Endodermal cell (in vitro differentiated cells): ENCODE measurements at regions not wholly inside any gene's neighbourhood (a gene's known extent, or its start where the extent isn't known, plus 50 kb on each side); places are given as distances from the start of the nearest gene placed in this dataset.

Source experiments
- DNase-seq: peaks from one replicate; pipeline ENCODE4 v3.0.0-alpha.2; 2017
- H3K27ac ChIP-seq: 2 replicates; pipeline ENCODE4 v1.5.1; 2013; ENCODE audit warnings: mild to moderate bottlenecking, low read depth, low read length, moderate library complexity
- H3K27me3 ChIP-seq: 2 replicates; pipeline ENCODE4 v1.6.1; 2013; ENCODE audit warnings: mild to moderate bottlenecking, low read length, moderate library complexity; ENCODE audit not compliant: insufficient read depth, control insufficient read depth, poor library complexity, severe bottlenecking
- H3K36me3 ChIP-seq: 2 replicates; pipeline ENCODE4 v1.7.0; 2013; ENCODE audit warnings: mild to moderate bottlenecking, low read length, moderate library complexity; ENCODE audit not compliant: control insufficient read depth, insufficient read depth
- H3K4me1 ChIP-seq: one replicate; pipeline ENCODE4 v1.7.0; 2013; ENCODE audit warnings: low read length; ENCODE audit not compliant: control insufficient read depth, insufficient read depth
- H3K4me3 ChIP-seq: 2 replicates; pipeline ENCODE4 v1.5.1; 2013; ENCODE audit warnings: mild to moderate bottlenecking, low read length, moderate library complexity
- H3K9ac ChIP-seq: 2 replicates; pipeline ENCODE4 v1.6.1; 2013; ENCODE audit warnings: mild to moderate bottlenecking, low read length, moderate library complexity; ENCODE audit not compliant: poor library complexity, severe bottlenecking; ENCODE audit errors: extremely low read depth
- H3K9me3 ChIP-seq: 2 replicates; pipeline ENCODE4 v1.6.1; 2013; ENCODE audit warnings: mild to moderate bottlenecking, low read length, moderate library complexity; ENCODE audit not compliant: control insufficient read depth
- H3K27ac Mint-ChIP-seq: 2 replicates; pipeline ENCODE4 v1.8.0; 2020; ENCODE audit warnings: mixed read lengths
- H3K27me3 Mint-ChIP-seq: 2 replicates; pipeline ENCODE4 v1.8.0; 2021; ENCODE audit warnings: mild to moderate bottlenecking, mixed read lengths; ENCODE audit not compliant: insufficient read depth
- H3K36me3 Mint-ChIP-seq: 2 replicates; pipeline ENCODE4 v1.8.0; 2020; ENCODE audit warnings: low read depth, mixed read lengths
- H3K4me1 Mint-ChIP-seq: 2 replicates; pipeline ENCODE4 v1.8.0; 2020; ENCODE audit warnings: mixed read lengths
- H3K4me3 Mint-ChIP-seq: 2 replicates; pipeline ENCODE4 v1.8.0; 2020; ENCODE audit warnings: mild to moderate bottlenecking, moderate library complexity, mixed read lengths
- H3K9me3 Mint-ChIP-seq: 2 replicates; pipeline ENCODE4 v1.8.0; 2020; ENCODE audit warnings: mild to moderate bottlenecking, mixed read lengths
- WGBS, 2 experiments: methylation state at CpG; one replicate each; pipeline versions ENCODE4 v1.1.5 to v1.1.7; 2013; ENCODE audit warnings: missing lambda C conversion rate in 2 of 2, mixed read lengths in 1 of 2; ENCODE audit not compliant: insufficient coverage in 1 of 2, insufficient read length in 1 of 2; 5-methylcytosine and 5-hydroxymethylcytosine counted together
- TF ChIP-seq, protein P1 (sequence below): fragments of 200-600 bp; sonication (generic); conservative IDR thresholded peaks from 2 replicates; pipeline ENCODE4 v1.5.0; 2021; ENCODE audit warnings: antibody characterized with exemption, mild to moderate bottlenecking

DNA sequence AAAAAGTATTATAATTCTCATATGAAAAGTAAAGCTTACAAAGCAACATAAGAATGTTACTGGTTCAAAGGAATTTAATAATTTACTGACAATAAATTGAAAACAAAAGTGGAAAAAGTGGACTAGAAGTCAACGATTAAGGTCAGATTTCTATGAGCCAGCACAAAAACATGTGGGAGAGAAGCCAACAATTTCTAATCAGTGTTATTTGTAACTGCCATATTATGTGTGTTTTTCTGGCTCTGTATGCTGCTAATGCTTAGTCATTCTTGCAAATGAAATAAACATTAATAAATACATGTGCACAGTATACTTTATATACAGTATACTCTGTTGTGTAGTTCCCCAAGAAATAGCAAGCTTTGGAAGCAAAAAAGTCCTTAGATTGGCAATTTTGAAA, 301.3 kb upstream of the RGPD4 start:
- peaks cover under 1% of the 10 kb centered on the region for H3K9me3 ChIP-seq
- 90 to 97% methylated on average over 1 of the region's 1 CpG for WGBS, 2 experiments
- H3K27ac ChIP-seq = no peak overlapping the region
- TF ChIP-seq, protein P1, sequence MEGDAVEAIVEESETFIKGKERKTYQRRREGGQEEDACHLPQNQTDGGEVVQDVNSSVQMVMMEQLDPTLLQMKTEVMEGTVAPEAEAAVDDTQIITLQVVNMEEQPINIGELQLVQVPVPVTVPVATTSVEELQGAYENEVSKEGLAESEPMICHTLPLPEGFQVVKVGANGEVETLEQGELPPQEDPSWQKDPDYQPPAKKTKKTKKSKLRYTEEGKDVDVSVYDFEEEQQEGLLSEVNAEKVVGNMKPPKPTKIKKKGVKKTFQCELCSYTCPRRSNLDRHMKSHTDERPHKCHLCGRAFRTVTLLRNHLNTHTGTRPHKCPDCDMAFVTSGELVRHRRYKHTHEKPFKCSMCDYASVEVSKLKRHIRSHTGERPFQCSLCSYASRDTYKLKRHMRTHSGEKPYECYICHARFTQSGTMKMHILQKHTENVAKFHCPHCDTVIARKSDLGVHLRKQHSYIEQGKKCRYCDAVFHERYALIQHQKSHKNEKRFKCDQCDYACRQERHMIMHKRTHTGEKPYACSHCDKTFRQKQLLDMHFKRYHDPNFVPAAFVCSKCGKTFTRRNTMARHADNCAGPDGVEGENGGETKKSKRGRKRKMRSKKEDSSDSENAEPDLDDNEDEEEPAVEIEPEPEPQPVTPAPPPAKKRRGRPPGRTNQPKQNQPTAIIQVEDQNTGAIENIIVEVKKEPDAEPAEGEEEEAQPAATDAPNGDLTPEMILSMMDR = no peak
- H3K4me1 ChIP-seq = no peaks in the 10 kb centered on the region
- no peak overlapping the region for H3K27ac Mint-ChIP-seq
- H3K36me3 Mint-ChIP-seq = no peaks in the 10 kb centered on the region
- H3K4me1 Mint-ChIP-seq = no peaks in the 10 kb centered on the region
- H3K36me3 ChIP-seq = no peaks in the 10 kb centered on the region
- H3K9me3 Mint-ChIP-seq = peaks cover 12% of the 10 kb centered on the region
- H3K4me3 Mint-ChIP-seq = no peak overlapping the region
- H3K4me3 ChIP-seq = no peak overlapping the region
- H3K9ac ChIP-seq = no peak overlapping the region
- no peak for DNase-seq
- no peaks in the 10 kb centered on the region for H3K27me3 Mint-ChIP-seq
- H3K27me3 ChIP-seq = no peaks in the 10 kb centered on the region

DNA sequence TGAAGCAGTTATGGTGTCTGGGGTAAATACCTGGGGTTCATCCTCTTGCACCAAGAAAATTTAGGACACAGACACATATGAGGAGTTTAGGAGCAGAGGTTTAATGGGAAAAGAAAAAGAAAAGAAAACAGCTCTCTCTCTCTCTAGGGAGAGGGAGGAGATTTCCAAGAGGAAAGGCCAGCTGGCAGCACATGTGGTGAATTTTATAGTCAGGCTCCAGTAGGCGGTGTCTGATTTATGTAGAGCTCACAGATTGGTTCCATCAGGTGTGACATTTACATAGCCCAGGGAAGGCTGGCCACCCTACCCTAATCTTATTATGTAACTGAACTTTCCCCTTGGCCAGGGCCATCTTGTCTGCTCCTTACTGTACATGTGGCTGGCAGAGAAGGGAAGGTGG, 297.5 kb upstream of the RGPD4 start:
- H3K4me3 Mint-ChIP-seq = no peak overlapping the region
- H3K4me3 ChIP-seq = no peak overlapping the region
- 88% methylated on average over 1 of the region's 1 CpG; no CpG with 5 or more reads in 1 of the 2 experiments for WGBS, 2 experiments

DNA sequence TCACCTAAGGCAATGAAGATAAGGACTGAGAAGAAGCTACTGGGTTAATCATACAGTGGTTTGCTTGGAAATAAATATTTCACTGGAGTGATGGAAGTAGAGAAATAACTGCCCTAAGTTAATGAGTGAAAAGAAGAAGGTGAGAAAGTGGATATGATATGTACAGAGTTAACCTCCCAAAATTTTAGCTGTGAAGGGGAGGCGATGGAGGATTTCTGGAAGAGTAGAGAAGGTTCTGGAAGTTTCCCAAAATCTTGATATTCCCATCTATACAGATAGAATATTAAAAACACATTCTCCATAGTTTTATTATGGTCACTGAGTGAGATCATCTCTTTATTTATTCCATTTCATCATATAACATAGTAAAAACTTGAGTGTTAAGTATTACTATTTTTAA, 296.6 kb upstream of the RGPD4 start:
- no peaks in the 10 kb centered on the region for H3K27me3 Mint-ChIP-seq
- no peak overlapping the region for H3K27ac Mint-ChIP-seq
- Histone ChIP-seq H3K9ac (no peak overlapping the region), H3K27ac (no peak overlapping the region), H3K4me3 (no peak overlapping the region), H3K9me3 (no peaks in the 10 kb centered on the region), H3K4me1 (no peaks in the 10 kb centered on the region), H3K36me3 (no peaks in the 10 kb centered on the region), H3K27me3 (no peaks in the 10 kb centered on the region)
- DNase-seq = no peak
- no peaks in the 10 kb centered on the region for H3K4me1 Mint-ChIP-seq
- TF ChIP-seq, protein P1 = no peak
- H3K4me3 Mint-ChIP-seq = no peak overlapping the region
- WGBS, 2 experiments = no CpG with 5 or more reads among the region's 1 CpG
- peaks cover 8% of the 10 kb centered on the region for H3K9me3 Mint-ChIP-seq
- no peaks in the 10 kb centered on the region for H3K36me3 Mint-ChIP-seq

More for the DNA sequence above, 297.5 kb upstream of the RGPD4 start:
- H3K4me1 Mint-ChIP-seq = no peaks in the 10 kb centered on the region
- TF ChIP-seq, protein P1 = no peak
- H3K9ac ChIP-seq = no peak overlapping the region
- no peaks in the 10 kb centered on the region for H3K27me3 Mint-ChIP-seq
- no peaks in the 10 kb centered on the region for H3K27me3 ChIP-seq
- H3K27ac Mint-ChIP-seq = no peak overlapping the region
- DNase-seq = peak; percentile 44
- H3K4me1 ChIP-seq = no peaks in the 10 kb centered on the region
- no peaks in the 10 kb centered on the region for H3K9me3 ChIP-seq
- H3K9me3 Mint-ChIP-seq = peaks cover 8% of the 10 kb centered on the region
- no peaks in the 10 kb centered on the region for H3K36me3 ChIP-seq
- H3K36me3 Mint-ChIP-seq = no peaks in the 10 kb centered on the region
- H3K27ac ChIP-seq = no peak overlapping the region
